ENCODE measurements at regions not wholly inside any gene's neighbourhood (a gene's known extent, or its start where the extent isn't known, plus 50 kb on each side); places are given as distances from the start of the nearest gene placed in this dataset.

GRCh38 chr19:28492201-28492600, 720.8 kb downstream of the UQCRFS1 start:
- ATAC-seq (ENCODE audit: insufficient number of reproducible peaks, low FRiP score, low read depth) (no peak), DNase-seq (ENCODE audit: low spot score) (no peak)
- Histone ChIP-seq H3K27ac (no peak overlapping the region), H3K4me1 (ENCODE audit: control insufficient read depth in 1 of 2, low read depth in 2 of 2) (no peaks in the 10 kb centered on the region), H3K36me3 (no peaks in the 10 kb centered on the region), H3K9me3 (no peaks in the 10 kb centered on the region), H3K27me3 (replicated peaks; ENCODE audit: insufficient read depth) (no peaks in the 10 kb centered on the region), H3K4me3 (no peak overlapping the region)
- TF ChIP-seq, protein P1, sequence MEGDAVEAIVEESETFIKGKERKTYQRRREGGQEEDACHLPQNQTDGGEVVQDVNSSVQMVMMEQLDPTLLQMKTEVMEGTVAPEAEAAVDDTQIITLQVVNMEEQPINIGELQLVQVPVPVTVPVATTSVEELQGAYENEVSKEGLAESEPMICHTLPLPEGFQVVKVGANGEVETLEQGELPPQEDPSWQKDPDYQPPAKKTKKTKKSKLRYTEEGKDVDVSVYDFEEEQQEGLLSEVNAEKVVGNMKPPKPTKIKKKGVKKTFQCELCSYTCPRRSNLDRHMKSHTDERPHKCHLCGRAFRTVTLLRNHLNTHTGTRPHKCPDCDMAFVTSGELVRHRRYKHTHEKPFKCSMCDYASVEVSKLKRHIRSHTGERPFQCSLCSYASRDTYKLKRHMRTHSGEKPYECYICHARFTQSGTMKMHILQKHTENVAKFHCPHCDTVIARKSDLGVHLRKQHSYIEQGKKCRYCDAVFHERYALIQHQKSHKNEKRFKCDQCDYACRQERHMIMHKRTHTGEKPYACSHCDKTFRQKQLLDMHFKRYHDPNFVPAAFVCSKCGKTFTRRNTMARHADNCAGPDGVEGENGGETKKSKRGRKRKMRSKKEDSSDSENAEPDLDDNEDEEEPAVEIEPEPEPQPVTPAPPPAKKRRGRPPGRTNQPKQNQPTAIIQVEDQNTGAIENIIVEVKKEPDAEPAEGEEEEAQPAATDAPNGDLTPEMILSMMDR (IDR thresholded peaks at IDR 0.05): no peak

DNA sequence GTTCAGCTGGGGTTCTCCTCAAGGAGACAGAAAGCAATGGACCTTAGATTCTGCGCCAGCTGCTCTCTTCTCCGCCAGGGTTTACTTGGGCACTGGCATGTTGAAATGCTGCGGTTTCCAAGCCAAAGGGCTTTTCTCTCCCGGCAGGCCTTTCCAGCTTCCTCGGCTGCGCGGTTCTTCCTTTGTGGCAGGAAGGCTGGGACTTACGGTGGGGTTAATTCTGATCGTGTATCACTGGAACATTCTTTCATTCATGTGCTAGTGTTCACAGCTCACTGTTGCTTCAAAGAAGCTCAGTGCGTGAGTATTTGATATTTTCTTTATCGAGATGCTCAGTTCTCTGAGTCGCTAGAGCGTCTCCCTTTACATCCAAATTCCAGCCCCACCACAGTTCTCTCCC, 723.2 kb downstream of the UQCRFS1 start:
- no peak overlapping the region for H3K4me3 ChIP-seq
- DNase-seq (ENCODE audit: low spot score) (no peak), ATAC-seq (ENCODE audit: insufficient number of reproducible peaks, low FRiP score, low read depth) (no peak)
- no peak overlapping the region for H3K27ac ChIP-seq
- no peaks in the 10 kb centered on the region for H3K4me1 ChIP-seq (ENCODE audit: control insufficient read depth in 1 of 2, low read depth in 2 of 2)
- H3K36me3 ChIP-seq: no peaks in the 10 kb centered on the region
- H3K9me3 ChIP-seq: no peaks in the 10 kb centered on the region
- TF ChIP-seq, protein P1 (IDR thresholded peaks at IDR 0.05): no peak
- H3K27me3 ChIP-seq (replicated peaks; ENCODE audit: insufficient read depth): no peaks in the 10 kb centered on the region

DNA sequence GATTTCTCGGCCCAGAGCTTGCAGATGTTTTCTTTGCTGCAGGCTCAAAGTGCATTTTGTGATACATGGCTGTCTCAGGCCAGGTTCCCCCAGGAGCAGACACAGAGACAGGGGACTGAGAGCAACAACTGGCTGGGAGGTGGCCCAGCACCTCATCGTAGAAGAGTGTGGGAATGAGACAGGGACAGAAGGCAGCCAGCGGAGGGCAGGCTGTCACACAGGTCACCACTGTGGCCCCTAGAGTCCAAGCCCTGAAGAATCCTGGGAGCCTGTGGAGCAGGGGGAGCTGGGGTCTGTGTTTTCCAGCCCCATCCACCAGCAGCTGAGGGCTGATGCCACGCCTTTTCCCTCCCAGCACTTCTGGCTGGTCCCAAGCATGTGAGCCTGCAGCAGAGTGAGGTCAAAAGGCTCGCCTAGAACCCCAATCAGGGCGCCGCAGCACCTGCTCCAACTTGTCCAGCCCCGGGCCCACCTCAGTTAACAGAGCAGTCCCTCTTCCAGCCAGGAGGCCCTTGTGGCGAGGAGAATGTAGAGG, 723.8 kb downstream of the UQCRFS1 start:
- no peaks in the 10 kb centered on the region for H3K9me3 ChIP-seq
- H3K4me1 ChIP-seq (ENCODE audit: control insufficient read depth in 1 of 2, low read depth in 2 of 2): no peaks in the 10 kb centered on the region
- DNase-seq (ENCODE audit: low spot score) (no peak), ATAC-seq (ENCODE audit: insufficient number of reproducible peaks, low FRiP score, low read depth) (no peak)
- no peaks in the 10 kb centered on the region for H3K27me3 ChIP-seq (replicated peaks; ENCODE audit: insufficient read depth)
- no peak overlapping the region for H3K4me3 ChIP-seq
- H3K27ac ChIP-seq: no peak overlapping the region
- TF ChIP-seq, protein P1 (IDR thresholded peaks at IDR 0.05): no peak
- no peaks in the 10 kb centered on the region for H3K36me3 ChIP-seq

GRCh38 chr19:28487999-28488398, 725.0 kb downstream of the UQCRFS1 start:
- Histone ChIP-seq H3K27me3 (replicated peaks; ENCODE audit: insufficient read depth) (no peaks in the 10 kb centered on the region), H3K4me1 (ENCODE audit: control insufficient read depth in 1 of 2, low read depth in 2 of 2) (no peaks in the 10 kb centered on the region), H3K4me3 (no peak overlapping the region), H3K27ac (no peak overlapping the region), H3K36me3 (no peaks in the 10 kb centered on the region), H3K9me3 (no peaks in the 10 kb centered on the region)
- TF ChIP-seq, protein P1 (IDR thresholded peaks at IDR 0.05): no peak
- no peak for DNase-seq (ENCODE audit: low spot score)
- no peak for ATAC-seq (ENCODE audit: insufficient number of reproducible peaks, low FRiP score, low read depth)

DNA sequence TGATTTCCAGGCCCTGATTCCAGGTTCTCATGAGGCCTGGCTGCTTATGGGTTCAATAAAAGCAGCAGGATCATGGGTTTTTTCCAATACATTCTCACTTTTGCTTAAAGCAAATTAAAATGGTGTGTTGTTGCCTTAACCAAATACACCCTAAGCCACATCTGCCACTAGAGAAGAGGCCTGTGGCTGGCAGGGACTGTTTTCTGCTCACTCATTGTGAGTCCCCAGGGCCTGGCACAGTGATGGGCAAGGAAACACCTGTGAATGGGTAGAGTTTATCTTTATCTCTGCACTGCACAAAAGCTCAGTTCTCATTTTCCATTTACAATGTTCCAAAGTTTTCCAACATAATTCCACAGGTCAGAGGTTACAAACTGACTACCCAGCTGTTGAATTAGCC, 726.0 kb downstream of the UQCRFS1 start:
- H3K27ac ChIP-seq: no peak overlapping the region
- ATAC-seq (ENCODE audit: insufficient number of reproducible peaks, low FRiP score, low read depth): no peak
- no peak overlapping the region for H3K4me3 ChIP-seq
- no peak for DNase-seq (ENCODE audit: low spot score)
- TF ChIP-seq, protein P1 (IDR thresholded peaks at IDR 0.05): no peak
- no peaks in the 10 kb centered on the region for H3K36me3 ChIP-seq
- no peaks in the 10 kb centered on the region for H3K4me1 ChIP-seq (ENCODE audit: control insufficient read depth in 1 of 2, low read depth in 2 of 2)
- H3K9me3 ChIP-seq: no peaks in the 10 kb centered on the region
- no peaks in the 10 kb centered on the region for H3K27me3 ChIP-seq (replicated peaks; ENCODE audit: insufficient read depth)
